GM10248 (cell line): ENCODE measurements at regions not wholly inside any gene's neighbourhood (a gene's known extent, or its start where the extent isn't known, plus 50 kb on each side); places are given as distances from the start of the nearest gene placed in this dataset.

Experiments
- CTCF ChIA-PET: fragments of 300-600 bp; sonication (Branson Sonifier 250); formaldehyde crosslinking; extraction: SDS; loops from one replicate; lab custom pipeline; 2021; ENCODE audit warnings: antibody characterized with exemption; lab: Yijun Ruan, JAX
- POLR2A ChIA-PET: fragments of 350-650 bp; sonication (Branson Sonifier 250); formaldehyde crosslinking; extraction: SDS; loops from one replicate; lab custom pipeline; 2020; ENCODE audit warnings: antibody characterized with exemption; lab: Yijun Ruan, JAX
- DNase-seq: peaks from one replicate; pipeline ENCODE4 v3.0.0; 2012; ENCODE audit errors: extremely low spot score
- CTCF ChIP-seq: IDR thresholded peaks from 2 replicates; pipeline ENCODE4 v1.5.1; 2012; ENCODE audit warnings: mild to moderate bottlenecking, low read depth; ENCODE audit errors: extremely low read depth, missing control alignments, control extremely low read depth

- ChIA-PET POLR2A (no interaction called here), CTCF (no interaction called here)
- TF ChIP-seq CTCF: no peak
- DNase-seq: no peak
Observed at GRCh38 chr15:57827021-57827420, 120.5 kb downstream of the POLR2M start.

GRCh38 chr15:57827971-57828370 is 121.5 kb downstream of the POLR2M start:
- POLR2A ChIA-PET: no interaction called here
- no peak for DNase-seq

GRCh38 chr15:57832183-57832582 is 125.7 kb downstream of the POLR2M start:
- CTCF ChIA-PET: no interaction called here
- TF ChIP-seq CTCF: no peak
- POLR2A ChIA-PET: no interaction called here
- no peak for DNase-seq

More at GRCh38 chr15:57827971-57828370, 121.5 kb downstream of the POLR2M start:
- TF ChIP-seq CTCF: no peak
- CTCF ChIA-PET: no interaction called here

- no peak for TF ChIP-seq CTCF
- CTCF ChIA-PET: no interaction called here
- POLR2A ChIA-PET: no interaction called here
- DNase-seq: no peak
Observed at GRCh38 chr15:57835119-57835518, 128.6 kb downstream of the POLR2M start.

GRCh38 chr15:57849317-57849716 is 142.8 kb downstream of the POLR2M start:
- ChIA-PET POLR2A (no interaction called here), CTCF (interaction anchor here (3.9 kb wide), 2 partner anchors 11 to 12 kb away, joined by 20 to 42 read pairs; no protein-coding TSS in a partner anchor)
- TF ChIP-seq CTCF: no peak
- no peak for DNase-seq

GRCh38 chr15:57854531-57854930 is 148.0 kb downstream of the POLR2M start:
- TF ChIP-seq CTCF: no peak
- ChIA-PET CTCF (interaction anchor here (0.8 kb wide), 1 partner anchor 216 kb away, joined by 3 read pairs; no protein-coding TSS in a partner anchor), POLR2A (no interaction called here)
- DNase-seq: no peak
